ENCODE measurements at regions not wholly inside any gene's neighbourhood (a gene's known extent, or its start where the extent isn't known, plus 50 kb on each side); places are given as distances from the start of the nearest gene placed in this dataset.

DNA sequence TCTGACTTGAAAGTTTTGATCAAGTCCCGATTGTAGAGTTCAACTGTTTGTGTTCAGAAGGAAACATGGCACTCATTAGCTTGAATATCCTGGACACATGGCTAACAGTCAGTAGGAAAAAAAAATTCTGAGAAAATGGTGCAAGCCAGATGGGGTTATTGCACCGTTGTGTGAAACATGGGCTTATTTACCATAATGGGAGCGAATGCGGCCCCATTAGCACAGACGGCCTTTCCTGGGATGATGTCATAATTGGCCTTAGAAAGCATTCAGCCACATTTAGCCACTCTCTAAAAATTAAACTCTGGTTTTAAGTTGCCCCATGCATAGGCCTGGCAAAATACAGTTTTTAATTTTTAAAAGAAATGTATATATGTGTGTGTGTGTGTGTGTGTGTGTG lies 112.1 kb downstream of the IRX2 start:
- H3K27me3 Mint-ChIP-seq: no peaks in the 10 kb centered on the region
- H3K4me1 Mint-ChIP-seq (ENCODE audit: low read depth): no peaks in the 10 kb centered on the region
- H3K27ac Mint-ChIP-seq: no peak overlapping the region
- no peaks in the 10 kb centered on the region for H3K9me3 Mint-ChIP-seq
- intact Hi-C loops (cut with micrococcal nuclease): no loop called here
- H3K36me3 Mint-ChIP-seq (ENCODE audit: low read depth): no peaks in the 10 kb centered on the region
- H3K4me3 Mint-ChIP-seq: no peak overlapping the region

- Mint-ChIP-seq H3K27me3 (no peaks in the 10 kb centered on the region), H3K27ac (no peak overlapping the region), H3K9me3 (no peaks in the 10 kb centered on the region), H3K36me3 (ENCODE audit: low read depth) (no peaks in the 10 kb centered on the region), H3K4me3 (no peak overlapping the region), H3K4me1 (ENCODE audit: low read depth) (no peaks in the 10 kb centered on the region)
- intact Hi-C loops (cut with micrococcal nuclease): no loop called here
Observed at GRCh38 chr5:2634399-2635176, 116.9 kb downstream of the IRX2 start.

GRCh38 chr5:2633992-2634391 lies 117.5 kb downstream of the IRX2 start:
- H3K27me3 Mint-ChIP-seq: no peaks in the 10 kb centered on the region
- intact Hi-C loops (cut with micrococcal nuclease): no loop called here

DNA sequence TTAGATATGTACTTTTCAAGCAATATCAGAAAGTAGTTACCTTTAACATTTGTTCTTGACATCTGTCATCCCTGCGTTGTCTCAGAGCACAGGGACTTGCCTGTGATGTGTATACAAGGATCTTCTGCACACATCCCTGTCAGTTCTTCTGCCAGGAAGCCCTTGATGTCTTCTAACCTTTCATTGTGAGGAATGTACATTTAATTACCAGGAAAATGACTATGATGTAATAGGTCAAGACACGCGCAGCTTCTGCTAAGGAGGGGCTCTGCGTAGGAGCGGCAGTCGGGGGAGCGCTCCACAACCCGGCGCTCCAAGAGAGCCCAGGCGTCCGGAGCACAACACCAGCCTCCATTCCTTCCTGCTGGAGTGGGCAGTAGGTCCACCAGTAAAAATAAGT lies 119.7 kb downstream of the IRX2 start:
- H3K9me3 Mint-ChIP-seq: no peaks in the 10 kb centered on the region
- no peaks in the 10 kb centered on the region for H3K4me1 Mint-ChIP-seq (ENCODE audit: low read depth)
- H3K27ac Mint-ChIP-seq: no peak overlapping the region
- intact Hi-C loops (cut with micrococcal nuclease): no loop called here
- no peaks in the 10 kb centered on the region for H3K27me3 Mint-ChIP-seq
- no peak overlapping the region for H3K4me3 Mint-ChIP-seq
- H3K36me3 Mint-ChIP-seq (ENCODE audit: low read depth): no peaks in the 10 kb centered on the region

More at GRCh38 chr5:2633992-2634391, 117.5 kb downstream of the IRX2 start:
- Mint-ChIP-seq H3K27ac (no peak overlapping the region), H3K4me3 (no peak overlapping the region), H3K4me1 (ENCODE audit: low read depth) (no peaks in the 10 kb centered on the region), H3K9me3 (no peaks in the 10 kb centered on the region), H3K36me3 (ENCODE audit: low read depth) (no peaks in the 10 kb centered on the region)

GRCh38 chr5:2629045-2629444 lies 122.4 kb downstream of the IRX2 start:
- intact Hi-C loops (cut with micrococcal nuclease): no loop called here
- Mint-ChIP-seq H3K27ac (no peak overlapping the region), H3K4me3 (no peak overlapping the region), H3K4me1 (ENCODE audit: low read depth) (no peaks in the 10 kb centered on the region), H3K36me3 (ENCODE audit: low read depth) (no peaks in the 10 kb centered on the region), H3K27me3 (no peaks in the 10 kb centered on the region), H3K9me3 (no peaks in the 10 kb centered on the region)

- H3K4me1 Mint-ChIP-seq (ENCODE audit: low read depth): no peaks in the 10 kb centered on the region
- no peak overlapping the region for H3K27ac Mint-ChIP-seq
- H3K36me3 Mint-ChIP-seq (ENCODE audit: low read depth): no peaks in the 10 kb centered on the region
- no peaks in the 10 kb centered on the region for H3K27me3 Mint-ChIP-seq
- intact Hi-C loops (cut with micrococcal nuclease): no loop called here
- H3K4me3 Mint-ChIP-seq: no peak overlapping the region
- H3K9me3 Mint-ChIP-seq: no peaks in the 10 kb centered on the region
Observed at GRCh38 chr5:2627867-2628266, 123.6 kb downstream of the IRX2 start.

GRCh38 chr5:2626572-2626971 lies 124.9 kb downstream of the IRX2 start:
- Mint-ChIP-seq H3K4me1 (ENCODE audit: low read depth) (no peaks in the 10 kb centered on the region), H3K9me3 (no peaks in the 10 kb centered on the region), H3K27ac (no peak overlapping the region), H3K36me3 (ENCODE audit: low read depth) (no peaks in the 10 kb centered on the region), H3K27me3 (peaks cover 1% of the 10 kb centered on the region), H3K4me3 (no peak overlapping the region)
- intact Hi-C loops (cut with micrococcal nuclease): no loop called here

DNA sequence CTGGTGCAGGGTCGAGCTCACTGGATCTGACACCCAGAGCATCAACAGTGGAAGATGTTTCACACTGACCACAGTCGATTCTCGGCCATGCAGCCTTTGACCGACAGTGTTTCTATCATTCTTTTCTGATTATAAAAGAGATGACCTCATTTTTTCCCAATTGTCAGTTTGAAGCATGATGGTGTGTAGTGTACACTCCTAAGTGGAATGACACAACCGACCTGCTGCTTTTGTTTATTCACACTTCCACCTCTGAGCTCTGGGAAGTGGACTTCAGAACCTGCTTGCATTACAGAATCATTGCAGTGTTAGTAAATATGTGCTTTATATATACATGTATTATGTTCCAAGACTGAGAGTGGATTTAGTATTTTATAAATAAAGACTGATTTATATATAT lies 128.6 kb downstream of the IRX2 start:
- no peak overlapping the region for H3K4me3 Mint-ChIP-seq
- intact Hi-C loops (cut with micrococcal nuclease): no loop called here
- no peak overlapping the region for H3K27ac Mint-ChIP-seq
- no peaks in the 10 kb centered on the region for H3K4me1 Mint-ChIP-seq (ENCODE audit: low read depth)
- no peaks in the 10 kb centered on the region for H3K36me3 Mint-ChIP-seq (ENCODE audit: low read depth)
- H3K9me3 Mint-ChIP-seq: no peaks in the 10 kb centered on the region
- H3K27me3 Mint-ChIP-seq: peaks cover 1% of the 10 kb centered on the region

DNA sequence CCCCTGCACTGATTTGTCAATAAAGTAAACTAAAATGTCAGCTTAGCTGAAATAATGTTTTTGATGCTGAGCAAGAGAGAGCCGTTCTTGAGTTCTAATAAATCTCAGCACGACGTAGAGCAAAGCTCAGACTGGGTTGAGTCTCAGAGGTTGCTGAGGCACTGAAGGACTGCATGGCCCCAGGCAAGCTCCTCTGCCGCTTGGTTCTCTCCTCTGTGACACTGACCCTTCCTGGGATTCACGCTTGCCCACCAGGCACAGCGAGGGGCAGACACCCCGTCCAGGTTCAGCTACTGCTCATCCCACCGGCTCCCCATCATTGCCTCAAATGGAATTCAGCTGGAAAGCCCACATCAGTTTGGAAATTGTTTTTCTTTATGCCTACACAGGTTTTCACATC lies 129.8 kb downstream of the IRX2 start:
- Mint-ChIP-seq H3K4me1 (ENCODE audit: low read depth) (no peaks in the 10 kb centered on the region), H3K27me3 (peaks cover 1% of the 10 kb centered on the region)
- intact Hi-C loops (cut with micrococcal nuclease): no loop called here

DNA sequence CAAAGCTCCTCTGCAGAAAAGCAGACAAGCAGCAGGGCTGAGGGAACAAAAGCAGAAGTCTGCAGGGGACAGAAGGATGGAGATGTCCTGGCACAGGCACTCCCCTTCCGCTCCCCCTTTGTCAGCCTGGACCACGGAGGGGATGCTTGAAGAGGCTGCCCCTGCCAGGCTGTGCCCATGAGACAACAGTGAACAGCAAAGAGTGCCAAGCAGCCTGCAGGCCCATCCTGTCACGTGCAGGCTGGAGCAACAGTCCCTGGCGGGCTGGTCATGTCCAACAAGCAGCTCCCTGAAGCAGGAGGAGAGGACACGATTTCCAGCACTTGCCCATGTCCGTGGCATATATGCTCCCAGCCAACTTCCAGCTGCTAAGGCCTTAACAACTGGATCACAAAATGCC lies 132.3 kb downstream of the IRX2 start:
- Mint-ChIP-seq H3K9me3 (peaks cover 7% of the 10 kb centered on the region), H3K27me3 (peaks cover 1% of the 10 kb centered on the region), H3K4me3 (no peak overlapping the region), H3K27ac (no peak overlapping the region), H3K36me3 (ENCODE audit: low read depth) (no peaks in the 10 kb centered on the region), H3K4me1 (ENCODE audit: low read depth) (no peaks in the 10 kb centered on the region)
- intact Hi-C loops (cut with micrococcal nuclease): no loop called here

More for the DNA sequence above, 129.8 kb downstream of the IRX2 start:
- H3K9me3 Mint-ChIP-seq: no peaks in the 10 kb centered on the region
- H3K36me3 Mint-ChIP-seq (ENCODE audit: low read depth): no peaks in the 10 kb centered on the region
- no peak overlapping the region for H3K27ac Mint-ChIP-seq
- H3K4me3 Mint-ChIP-seq: no peak overlapping the region

GRCh38 chr5:2617461-2617860 lies 134.0 kb downstream of the IRX2 start:
- H3K4me1 Mint-ChIP-seq (ENCODE audit: low read depth): no peaks in the 10 kb centered on the region
- intact Hi-C loops (cut with micrococcal nuclease): no loop called here
- peaks cover 1% of the 10 kb centered on the region for H3K27me3 Mint-ChIP-seq
- no peaks in the 10 kb centered on the region for H3K36me3 Mint-ChIP-seq (ENCODE audit: low read depth)
- H3K9me3 Mint-ChIP-seq: peaks cover 21% of the 10 kb centered on the region
- H3K4me3 Mint-ChIP-seq: no peak overlapping the region
- H3K27ac Mint-ChIP-seq: no peak overlapping the region

- H3K27ac Mint-ChIP-seq: no peak overlapping the region
- intact Hi-C loops (cut with micrococcal nuclease): no loop called here
Observed at GRCh38 chr5:2615917-2616316, 135.6 kb downstream of the IRX2 start.

DNA sequence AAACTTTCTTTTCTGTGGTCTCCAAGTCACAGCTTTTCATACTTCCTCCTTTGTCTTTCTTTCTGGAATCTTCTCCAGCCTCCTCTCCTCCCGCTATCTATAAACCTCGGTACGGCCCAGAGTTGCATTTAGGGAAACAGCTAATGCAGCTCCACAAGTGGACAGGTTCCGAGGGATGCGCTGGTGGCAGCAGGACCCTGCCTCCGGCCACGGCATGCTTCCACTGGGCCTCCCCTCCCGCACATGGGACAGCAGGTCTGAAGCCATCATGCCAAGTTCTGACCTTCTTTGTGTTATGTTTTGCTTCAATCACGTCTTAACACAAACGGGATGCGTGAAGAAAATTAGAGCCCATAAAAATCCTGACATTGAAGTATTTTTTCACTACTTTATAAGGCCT lies 136.9 kb downstream of the IRX2 start:
- peaks cover 24% of the 10 kb centered on the region for H3K9me3 Mint-ChIP-seq
- no peaks in the 10 kb centered on the region for H3K27me3 Mint-ChIP-seq
- H3K36me3 Mint-ChIP-seq (ENCODE audit: low read depth): no peaks in the 10 kb centered on the region
- H3K27ac Mint-ChIP-seq: no peak overlapping the region
- no peaks in the 10 kb centered on the region for H3K4me1 Mint-ChIP-seq (ENCODE audit: low read depth)
- intact Hi-C loops (cut with micrococcal nuclease): no loop called here
- H3K4me3 Mint-ChIP-seq: no peak overlapping the region

More at GRCh38 chr5:2615917-2616316, 135.6 kb downstream of the IRX2 start:
- Mint-ChIP-seq H3K4me1 (ENCODE audit: low read depth) (no peaks in the 10 kb centered on the region), H3K4me3 (no peak overlapping the region), H3K9me3 (peaks cover 22% of the 10 kb centered on the region), H3K27me3 (no peaks in the 10 kb centered on the region), H3K36me3 (ENCODE audit: low read depth) (no peaks in the 10 kb centered on the region)

- Mint-ChIP-seq H3K4me1 (ENCODE audit: low read depth) (no peaks in the 10 kb centered on the region), H3K27ac (no peak overlapping the region), H3K27me3 (no peaks in the 10 kb centered on the region), H3K9me3 (peaks cover 40% of the 10 kb centered on the region), H3K4me3 (no peak overlapping the region), H3K36me3 (ENCODE audit: low read depth) (no peaks in the 10 kb centered on the region)
- intact Hi-C loops (cut with micrococcal nuclease): no loop called here
Observed at GRCh38 chr5:2611659-2612058, 139.8 kb downstream of the IRX2 start.

DNA sequence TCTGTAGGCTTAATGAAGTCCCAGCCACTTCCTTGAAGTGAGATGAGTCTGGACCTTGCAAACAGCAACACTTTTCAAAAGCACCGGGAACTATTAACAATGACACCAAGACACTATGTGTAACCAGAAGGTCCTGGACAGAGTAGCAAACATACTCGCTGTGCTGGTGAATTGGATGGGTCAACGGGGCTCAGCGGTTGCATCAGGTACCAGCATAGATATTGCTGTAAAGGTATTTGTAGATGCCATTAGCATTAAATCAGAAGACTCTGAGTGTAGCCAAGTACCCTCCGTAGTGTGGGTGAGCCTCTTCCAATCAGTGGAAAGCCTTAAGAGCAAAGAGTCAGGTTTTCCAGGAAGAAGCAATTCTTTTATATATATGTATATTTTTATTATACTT lies 140.5 kb downstream of the IRX2 start:
- Mint-ChIP-seq H3K4me1 (ENCODE audit: low read depth) (no peaks in the 10 kb centered on the region), H3K9me3 (peaks cover 40% of the 10 kb centered on the region), H3K36me3 (ENCODE audit: low read depth) (no peaks in the 10 kb centered on the region), H3K4me3 (no peak overlapping the region), H3K27me3 (no peaks in the 10 kb centered on the region), H3K27ac (no peak overlapping the region)
- intact Hi-C loops (cut with micrococcal nuclease): no loop called here
